ENCODE measurements at regions not wholly inside any gene's neighbourhood (a gene's known extent, or its start where the extent isn't known, plus 50 kb on each side); places are given as distances from the start of the nearest gene placed in this dataset.
"Not testable (repeated sequence)": the region's sequence is repeated elsewhere in the genome, so short reads cannot be mapped to it uniquely, and the experiment has no call there.

DNA sequence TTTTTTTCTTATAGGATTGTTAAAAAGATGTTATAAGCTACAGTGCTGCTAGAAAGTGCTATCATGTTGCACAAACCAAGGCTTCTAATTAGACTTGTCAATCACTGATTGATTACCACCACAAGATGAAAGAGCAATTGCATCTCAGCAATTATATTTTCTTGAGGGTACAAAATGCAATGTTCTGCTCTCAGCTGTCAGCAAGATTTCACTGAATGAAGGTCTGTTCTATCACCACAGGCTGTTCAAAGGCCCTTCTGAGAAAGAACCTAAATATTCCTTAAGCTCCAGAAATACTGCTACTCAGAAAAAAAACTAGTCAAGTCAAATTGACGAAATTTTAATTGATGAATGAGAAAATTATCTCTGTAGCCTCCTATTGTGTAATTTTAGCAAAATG lies 301.9 kb upstream of the KYNU start:
- no peak overlapping the region for H3K27ac Mint-ChIP-seq
- H3K36me3 Mint-ChIP-seq (ENCODE audit: low read depth), result no peaks in the 10 kb centered on the region
- no peaks in the 10 kb centered on the region for H3K4me1 Mint-ChIP-seq
- peaks cover 4% of the 10 kb centered on the region for H3K9me3 Mint-ChIP-seq
- no peak overlapping the region for H3K4me3 Mint-ChIP-seq
- no peak for ATAC-seq (replicated peaks)
- H3K27me3 Mint-ChIP-seq, result no peaks in the 10 kb centered on the region

DNA sequence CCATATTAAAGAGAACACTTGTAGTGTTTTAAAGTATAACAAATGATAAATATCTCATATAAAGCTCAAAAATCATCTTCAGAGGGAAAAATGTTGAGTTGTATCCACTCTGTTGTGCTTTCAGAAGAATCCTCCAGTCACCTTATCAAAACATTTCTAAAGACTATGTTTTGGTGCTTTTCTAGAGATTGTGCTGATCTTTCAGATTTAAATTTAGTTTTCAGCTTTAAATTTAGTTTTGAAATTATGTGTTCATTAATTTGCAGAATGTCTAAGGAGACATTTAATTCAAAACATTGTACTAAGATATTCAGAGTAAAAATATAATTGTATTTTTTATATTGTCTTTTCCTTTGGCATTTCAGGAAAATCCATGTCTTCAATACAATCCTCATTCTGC lies 303.1 kb upstream of the KYNU start:
- ATAC-seq (replicated peaks), result no peak
- Mint-ChIP-seq H3K4me1 (no peaks in the 10 kb centered on the region), H3K4me3 (no peak overlapping the region), H3K27me3 (no peaks in the 10 kb centered on the region), H3K27ac (no peak overlapping the region), H3K9me3 (peaks cover 4% of the 10 kb centered on the region), H3K36me3 (ENCODE audit: low read depth) (no peaks in the 10 kb centered on the region)

DNA sequence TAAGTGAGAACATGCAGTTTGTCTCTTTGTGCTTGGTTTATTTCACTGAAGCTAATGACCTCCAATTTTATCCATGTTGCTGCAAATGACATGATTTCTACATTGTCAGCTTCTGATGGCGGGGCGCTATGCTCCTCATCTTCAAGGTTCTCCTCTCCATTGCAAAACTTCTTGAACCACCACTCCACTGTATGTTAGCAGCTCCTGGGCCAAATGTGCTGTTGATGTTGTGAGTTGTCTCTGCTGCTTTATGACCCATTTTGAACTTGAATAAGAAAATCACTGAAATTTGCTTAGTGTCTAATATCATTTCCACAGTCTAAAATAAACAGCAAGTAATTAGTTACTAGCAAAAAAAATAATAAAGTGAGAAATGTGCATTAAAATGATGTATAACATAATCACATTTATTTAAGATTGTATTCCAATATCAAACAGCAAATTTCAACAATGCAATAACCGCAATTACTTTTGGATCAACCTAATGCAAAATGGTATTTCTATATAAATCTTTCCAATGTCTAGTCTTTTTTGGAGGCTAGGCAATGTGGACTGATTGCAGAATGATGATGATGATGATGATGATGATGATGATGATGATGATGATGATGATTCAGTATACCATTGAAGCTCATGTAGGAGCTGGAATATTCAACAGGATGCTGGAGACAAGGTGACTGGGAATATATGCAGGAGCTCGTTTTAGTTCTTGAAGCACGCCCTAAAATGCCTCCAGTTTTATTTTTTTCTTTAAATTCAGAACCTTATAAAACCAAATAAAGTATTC lies 304.9 kb upstream of the KYNU start:
- ATAC-seq (replicated peaks), result no peak
- H3K27ac Mint-ChIP-seq, result no peak overlapping the region
- H3K4me1 Mint-ChIP-seq, result no peaks in the 10 kb centered on the region
- H3K9me3 Mint-ChIP-seq, result no peaks in the 10 kb centered on the region
- no peaks in the 10 kb centered on the region for H3K36me3 Mint-ChIP-seq (ENCODE audit: low read depth)
- no peak overlapping the region for H3K4me3 Mint-ChIP-seq
- H3K27me3 Mint-ChIP-seq, result no peaks in the 10 kb centered on the region

DNA sequence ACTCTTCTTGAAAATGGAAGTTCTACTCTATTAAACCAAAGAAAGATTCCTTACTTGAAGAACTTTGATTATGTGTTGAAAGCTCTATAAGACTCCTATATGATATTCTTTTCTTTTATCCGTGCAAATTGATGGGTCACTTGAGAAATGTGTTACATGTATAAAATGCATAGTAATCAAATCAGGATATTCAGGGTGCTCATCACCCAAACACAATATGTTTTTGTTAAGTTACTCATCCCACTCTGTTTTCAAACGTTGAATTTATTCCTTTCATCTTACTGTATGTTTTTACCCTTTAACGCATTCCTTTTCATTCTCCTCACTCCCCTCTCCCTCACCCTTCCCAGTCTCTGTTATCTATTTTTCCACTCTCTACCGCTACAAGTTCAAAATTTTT lies 305.5 kb upstream of the KYNU start:
- no peaks in the 10 kb centered on the region for H3K9me3 Mint-ChIP-seq
- H3K4me1 Mint-ChIP-seq, result no peaks in the 10 kb centered on the region
- no peak overlapping the region for H3K27ac Mint-ChIP-seq
- H3K36me3 Mint-ChIP-seq (ENCODE audit: low read depth), result no peaks in the 10 kb centered on the region
- H3K4me3 Mint-ChIP-seq, result no peak overlapping the region
- ATAC-seq (replicated peaks), result no peak
- no peaks in the 10 kb centered on the region for H3K27me3 Mint-ChIP-seq

- Mint-ChIP-seq H3K9me3 (peaks cover 5% of the 10 kb centered on the region), H3K27me3 (no peaks in the 10 kb centered on the region), H3K36me3 (ENCODE audit: low read depth) (no peaks in the 10 kb centered on the region), H3K27ac (no peak overlapping the region), H3K4me1 (no peaks in the 10 kb centered on the region), H3K4me3 (no peak overlapping the region)
- no peak for ATAC-seq (replicated peaks)
Observed at GRCh38 chr2:142562900-142563299, 314.6 kb upstream of the KYNU start.

- H3K27ac Mint-ChIP-seq, result no peak overlapping the region
- peaks cover 5% of the 10 kb centered on the region for H3K9me3 Mint-ChIP-seq
- H3K4me1 Mint-ChIP-seq, result no peaks in the 10 kb centered on the region
- no peak for ATAC-seq (replicated peaks)
- H3K4me3 Mint-ChIP-seq, result no peak overlapping the region
- H3K27me3 Mint-ChIP-seq, result no peaks in the 10 kb centered on the region
- H3K36me3 Mint-ChIP-seq (ENCODE audit: low read depth), result no peaks in the 10 kb centered on the region
Observed at GRCh38 chr2:142561656-142562055, 315.8 kb upstream of the KYNU start.

GRCh38 chr2:142557391-142557790 lies 320.1 kb upstream of the KYNU start:
- ATAC-seq (replicated peaks), result no peak
- Mint-ChIP-seq H3K27ac (no peak overlapping the region), H3K36me3 (ENCODE audit: low read depth) (no peaks in the 10 kb centered on the region), H3K9me3 (no peaks in the 10 kb centered on the region), H3K4me3 (no peak overlapping the region), H3K27me3 (no peaks in the 10 kb centered on the region), H3K4me1 (no peaks in the 10 kb centered on the region)

DNA sequence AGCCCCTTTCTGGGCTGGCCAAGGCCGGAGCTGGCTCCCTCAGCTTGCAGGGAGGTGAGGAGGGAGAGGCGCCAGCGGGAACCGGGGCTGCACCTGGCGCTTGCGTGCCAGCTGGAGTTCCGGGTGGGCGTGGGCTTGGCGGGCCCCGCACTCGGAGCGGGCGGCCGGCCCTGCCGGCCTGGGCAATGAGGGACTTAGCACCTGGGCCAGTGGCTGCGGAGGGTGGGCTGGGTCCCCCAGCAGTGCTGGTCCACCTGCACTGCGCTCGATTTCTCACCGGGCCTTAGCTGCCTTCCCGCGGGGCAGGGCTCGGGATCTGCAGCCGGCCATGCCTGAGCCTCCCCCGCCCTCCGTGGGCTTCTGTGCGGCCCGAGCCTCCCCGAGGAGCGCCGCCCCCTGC lies 331.5 kb upstream of the KYNU start:
- not testable (repeated sequence) for H3K4me3 Mint-ChIP-seq; H3K27ac Mint-ChIP-seq; H3K36me3 Mint-ChIP-seq (ENCODE audit: low read depth); H3K4me1 Mint-ChIP-seq; H3K27me3 Mint-ChIP-seq; ATAC-seq (replicated peaks)
- peaks cover 22% of the 10 kb centered on the region for H3K9me3 Mint-ChIP-seq

DNA sequence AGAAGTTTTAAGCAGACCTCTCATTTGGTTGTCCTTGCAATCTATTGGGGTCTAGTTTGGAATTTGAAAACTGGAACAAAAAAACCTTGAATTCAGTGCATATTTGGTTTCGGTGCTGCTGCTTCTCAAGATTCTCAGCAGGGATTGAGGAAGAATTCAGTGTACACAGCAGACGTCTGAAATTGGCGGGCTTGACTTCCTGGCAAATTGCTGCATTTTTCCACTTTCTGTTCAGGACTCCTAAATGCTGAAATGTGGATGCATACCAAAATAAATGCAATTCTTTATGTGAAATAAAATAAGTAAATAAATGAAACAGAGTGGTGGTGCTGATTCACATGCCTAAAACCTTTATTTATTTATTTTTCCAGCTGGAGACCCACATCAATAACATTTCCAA lies 332.4 kb upstream of the KYNU start:
- H3K36me3 Mint-ChIP-seq (ENCODE audit: low read depth), result no peaks in the 10 kb centered on the region
- no peak for ATAC-seq (replicated peaks)
- no peaks in the 10 kb centered on the region for H3K27me3 Mint-ChIP-seq
- peaks cover 17% of the 10 kb centered on the region for H3K9me3 Mint-ChIP-seq
- no peaks in the 10 kb centered on the region for H3K4me1 Mint-ChIP-seq
- no peak overlapping the region for H3K27ac Mint-ChIP-seq
- no peak overlapping the region for H3K4me3 Mint-ChIP-seq

DNA sequence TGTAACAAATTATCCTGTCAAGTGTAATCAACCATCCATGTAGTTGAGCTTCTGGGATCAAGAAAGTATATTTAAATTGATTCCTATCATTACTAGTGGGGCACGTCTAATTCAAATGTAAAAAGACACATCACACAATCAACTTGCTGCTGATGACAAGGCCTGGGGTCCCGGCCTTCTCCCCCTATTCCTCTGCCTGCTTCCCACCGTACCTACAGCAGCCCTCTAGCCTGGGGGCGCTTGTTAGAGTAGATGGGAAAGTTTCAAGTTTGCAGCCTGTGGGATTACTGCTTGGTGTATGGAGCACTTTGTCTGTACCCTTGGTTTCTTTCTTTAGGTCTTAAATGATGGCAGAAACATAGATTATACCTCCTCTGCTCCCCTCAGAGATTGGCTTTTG lies 333.3 kb upstream of the KYNU start:
- no peaks in the 10 kb centered on the region for H3K36me3 Mint-ChIP-seq (ENCODE audit: low read depth)
- H3K27ac Mint-ChIP-seq, result no peak overlapping the region
- H3K27me3 Mint-ChIP-seq, result no peaks in the 10 kb centered on the region
- no peaks in the 10 kb centered on the region for H3K4me1 Mint-ChIP-seq
- no peak overlapping the region for H3K4me3 Mint-ChIP-seq
- H3K9me3 Mint-ChIP-seq, result peaks cover 20% of the 10 kb centered on the region
- ATAC-seq (replicated peaks), result no peak

GRCh38 chr2:142542431-142542910 lies 335.0 kb upstream of the KYNU start:
- Mint-ChIP-seq H3K27ac (no peak overlapping the region), H3K27me3 (no peaks in the 10 kb centered on the region), H3K4me3 (no peak overlapping the region), H3K36me3 (ENCODE audit: low read depth) (no peaks in the 10 kb centered on the region), H3K9me3 (peaks cover 10% of the 10 kb centered on the region), H3K4me1 (no peaks in the 10 kb centered on the region)
- ATAC-seq (replicated peaks), result no peak

- Mint-ChIP-seq H3K27ac (no peak overlapping the region), H3K27me3 (no peaks in the 10 kb centered on the region), H3K36me3 (ENCODE audit: low read depth) (no peaks in the 10 kb centered on the region), H3K4me1 (no peaks in the 10 kb centered on the region), H3K4me3 (no peak overlapping the region), H3K9me3 (peaks cover 3% of the 10 kb centered on the region)
- no peak for ATAC-seq (replicated peaks)
Observed at GRCh38 chr2:142536966-142537365, 340.5 kb upstream of the KYNU start.

- Mint-ChIP-seq H3K4me1 (no peaks in the 10 kb centered on the region), H3K9me3 (peaks cover 3% of the 10 kb centered on the region), H3K36me3 (ENCODE audit: low read depth) (no peaks in the 10 kb centered on the region), H3K27ac (no peak overlapping the region), H3K27me3 (no peaks in the 10 kb centered on the region), H3K4me3 (no peak overlapping the region)
- ATAC-seq (replicated peaks), result no peak
Observed at GRCh38 chr2:142536492-142536891, 341.0 kb upstream of the KYNU start.

GRCh38 chr2:142535311-142535710 lies 342.2 kb upstream of the KYNU start:
- Mint-ChIP-seq H3K27ac (no peak overlapping the region), H3K4me1 (no peaks in the 10 kb centered on the region), H3K4me3 (no peak overlapping the region), H3K36me3 (ENCODE audit: low read depth) (no peaks in the 10 kb centered on the region), H3K27me3 (no peaks in the 10 kb centered on the region), H3K9me3 (peaks cover 3% of the 10 kb centered on the region)
- ATAC-seq (replicated peaks), result no peak

DNA sequence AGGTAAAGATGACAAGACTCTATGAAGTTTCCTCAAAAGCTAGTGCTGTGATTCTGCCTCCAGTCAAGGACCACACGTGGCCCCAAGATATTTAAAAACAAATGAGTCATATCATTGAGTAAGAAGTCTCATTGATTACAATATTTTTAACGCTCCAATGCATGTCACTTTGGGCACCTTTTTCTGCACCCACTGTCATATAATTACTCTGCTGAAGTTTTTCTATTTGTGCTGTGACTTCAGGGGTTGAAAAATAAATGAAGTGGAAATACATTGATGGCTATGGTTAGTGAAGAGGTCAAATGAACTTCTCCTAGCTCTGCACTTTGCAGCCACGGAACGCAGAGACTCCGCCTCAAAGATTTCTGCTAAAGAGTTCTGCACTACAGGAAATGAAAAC lies 344.3 kb upstream of the KYNU start:
- Mint-ChIP-seq H3K27ac (no peak overlapping the region), H3K27me3 (no peaks in the 10 kb centered on the region), H3K9me3 (peaks cover 3% of the 10 kb centered on the region), H3K36me3 (ENCODE audit: low read depth) (no peaks in the 10 kb centered on the region), H3K4me3 (no peak overlapping the region), H3K4me1 (no peaks in the 10 kb centered on the region)
- no peak for ATAC-seq (replicated peaks)

GRCh38 chr2:142531377-142531776 lies 346.1 kb upstream of the KYNU start:
- no peak for ATAC-seq (replicated peaks)
- Mint-ChIP-seq H3K4me1 (no peaks in the 10 kb centered on the region), H3K4me3 (no peak overlapping the region), H3K36me3 (ENCODE audit: low read depth) (no peaks in the 10 kb centered on the region), H3K27ac (no peak overlapping the region), H3K9me3 (peaks cover 3% of the 10 kb centered on the region), H3K27me3 (no peaks in the 10 kb centered on the region)
